AML-193 (cell line): ENCODE measurements at regions not wholly inside any gene's neighbourhood (a gene's known extent, or its start where the extent isn't known, plus 50 kb on each side); places are given as distances from the start of the nearest gene placed in this dataset.
"Not testable (repeated sequence)": the region's sequence is repeated elsewhere in the genome, so short reads cannot be mapped to it uniquely, and the experiment has no call there.

Experiments used
- DNase-seq, 2 experiments: peaks; one replicate each; lab custom pipeline; 2025; lab: John Stamatoyannopoulos, UW

GRCh38 chr4:55028196-55028595, 97.2 kb downstream of the KDR start:
- DNase-seq = no peak

GRCh38 chr4:55027596-55027995, 97.8 kb downstream of the KDR start:
- DNase-seq = no peak

DNA sequence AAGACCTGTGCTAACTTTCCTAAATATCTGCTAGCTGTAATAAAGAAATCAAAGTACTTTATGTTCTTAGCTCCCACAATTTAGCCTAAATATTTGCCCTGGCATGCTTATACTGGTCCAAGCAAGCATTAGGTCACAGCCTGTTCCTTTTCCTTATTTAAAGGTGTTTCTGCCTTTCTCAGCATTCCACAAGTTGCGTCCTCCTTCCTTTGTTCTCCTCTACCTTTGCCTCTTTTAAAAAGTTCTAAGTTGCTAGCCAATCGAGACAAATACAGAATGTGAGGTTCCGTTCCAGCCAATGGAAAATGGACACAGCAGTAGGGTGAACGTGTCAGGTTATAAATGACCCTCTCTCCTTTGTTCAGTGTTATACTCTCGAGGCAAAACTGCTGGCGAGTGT, 99.9 kb downstream of the KDR start:
- DNase-seq = not testable (repeated sequence)

DNA sequence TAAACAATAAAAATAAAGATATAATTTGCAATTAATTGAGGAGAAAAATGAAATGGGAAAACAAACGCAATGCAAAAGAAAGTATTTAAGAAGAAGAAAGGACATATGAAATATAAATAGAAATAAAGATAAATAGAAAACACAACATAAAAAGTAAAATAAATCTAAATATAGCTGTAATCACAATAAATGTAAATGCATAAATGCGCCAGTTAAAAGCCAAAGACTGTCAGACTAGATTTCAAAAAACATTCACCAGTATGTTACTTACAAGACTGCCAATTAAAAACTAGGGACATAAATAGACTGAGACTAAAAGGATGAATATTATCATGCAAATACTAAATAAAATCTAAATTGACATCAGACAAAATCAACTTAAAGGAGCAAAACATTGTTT, 102.4 kb downstream of the KDR start:
- no peak for DNase-seq

GRCh38 chr4:55021214-55021613, 104.2 kb downstream of the KDR start:
- DNase-seq = no peak

DNA sequence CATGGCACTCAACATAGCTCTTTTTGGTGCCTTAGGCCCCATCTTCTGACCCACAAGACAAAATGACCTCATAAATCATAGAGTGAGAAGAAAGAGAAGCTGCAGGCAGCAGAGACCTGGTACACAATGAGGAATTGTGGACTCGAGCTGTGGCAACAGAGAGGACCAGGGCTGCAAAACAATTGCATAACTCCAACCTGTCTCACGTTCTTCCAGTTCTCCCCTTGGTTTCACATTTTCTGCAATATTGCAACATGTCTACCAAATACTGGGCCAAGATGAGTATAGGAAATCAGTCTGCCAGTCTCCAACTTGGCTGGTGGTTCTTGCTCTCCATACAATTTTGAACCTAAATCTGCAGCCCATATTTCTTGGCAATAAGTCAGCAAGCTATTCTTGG, 105.3 kb downstream of the KDR start:
- no peak for DNase-seq

DNA sequence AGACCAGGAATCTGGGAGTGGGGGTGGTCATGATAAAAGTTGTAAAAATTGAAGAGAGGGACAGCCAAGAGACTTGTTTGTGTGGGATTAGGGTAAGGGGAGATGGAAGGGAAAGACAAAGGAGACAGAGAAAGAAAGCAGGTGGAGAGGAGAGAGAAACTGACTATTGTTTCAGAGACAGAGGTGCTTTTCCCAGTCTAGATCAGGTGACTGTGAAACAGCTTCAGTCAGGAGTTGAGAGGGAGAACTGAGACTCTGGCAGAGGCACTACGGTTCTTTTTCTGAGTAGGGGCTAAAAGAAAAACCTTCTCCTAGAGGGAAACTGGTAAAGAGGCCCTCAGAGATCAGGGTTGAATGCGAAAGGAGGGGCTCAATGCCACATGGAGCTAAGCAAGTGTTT, 106.4 kb downstream of the KDR start:
- DNase-seq = no peak

DNA sequence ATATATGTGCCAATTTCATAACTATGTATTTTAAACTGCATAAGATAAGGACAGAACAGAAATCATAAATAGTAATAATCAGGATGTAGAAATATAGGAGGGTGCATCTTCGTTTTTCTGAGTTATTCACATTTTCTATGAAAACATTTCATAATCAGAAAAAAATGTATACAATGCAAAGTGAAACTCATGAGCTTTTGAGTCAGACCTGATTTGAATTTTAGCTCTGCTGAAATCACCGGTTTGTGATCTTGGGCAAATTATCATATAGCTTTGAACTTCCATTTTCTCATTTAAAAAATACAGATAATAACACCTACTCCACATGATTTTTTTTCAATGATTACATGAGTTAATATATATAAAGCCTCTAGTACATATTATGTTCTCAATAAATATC, 106.9 kb downstream of the KDR start:
- DNase-seq = no peak

GRCh38 chr4:55017406-55017805, 108.0 kb downstream of the KDR start:
- no peak for DNase-seq

DNA sequence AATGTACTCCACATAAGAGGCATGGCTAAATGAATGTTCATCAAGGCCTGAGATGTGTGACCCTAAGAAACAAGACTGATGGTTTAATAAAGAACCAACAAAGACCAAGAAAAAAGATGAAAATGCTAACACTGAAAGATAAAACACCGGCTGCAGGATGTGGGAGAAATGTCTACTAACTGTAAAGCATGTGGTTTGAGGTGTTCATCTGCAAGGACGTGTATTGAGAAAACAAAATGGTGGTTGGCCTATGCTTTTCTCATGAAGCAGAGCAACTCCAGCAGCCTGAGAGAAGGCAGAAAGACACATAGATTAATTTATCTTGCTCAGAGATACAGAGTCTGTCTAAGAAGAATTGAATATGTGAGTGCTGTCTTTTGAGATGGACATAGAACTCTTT, 109.3 kb downstream of the KDR start:
- DNase-seq = no peak

DNA sequence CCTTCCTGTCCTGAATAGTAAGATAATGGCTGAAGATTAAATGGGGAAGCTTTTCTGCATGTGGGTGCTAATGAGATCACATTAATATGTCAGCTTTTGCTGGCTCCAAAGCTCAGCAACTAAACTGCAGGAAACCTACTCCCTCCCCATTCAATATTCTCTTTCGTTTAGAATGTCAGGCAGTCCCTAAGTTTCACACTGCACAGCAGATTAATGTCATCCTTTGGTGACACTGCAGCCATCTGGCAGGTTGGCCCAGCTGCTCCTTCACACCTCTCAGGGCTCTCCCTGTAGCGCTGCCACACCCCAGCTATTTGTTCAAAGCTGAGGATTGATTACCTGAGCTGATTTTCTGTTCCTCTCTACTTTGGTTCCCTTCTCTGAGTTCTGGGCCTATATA, 110.5 kb downstream of the KDR start:
- DNase-seq = no peak

GRCh38 chr4:55013431-55013955, 111.9 kb downstream of the KDR start:
- DNase-seq = no peak

- no peak for DNase-seq
These were observed 112.8 kb downstream of the KDR start for GRCh38 chr4:55012363-55013230.

GRCh38 chr4:55011761-55012160, 113.6 kb downstream of the KDR start:
- DNase-seq = no peak

DNA sequence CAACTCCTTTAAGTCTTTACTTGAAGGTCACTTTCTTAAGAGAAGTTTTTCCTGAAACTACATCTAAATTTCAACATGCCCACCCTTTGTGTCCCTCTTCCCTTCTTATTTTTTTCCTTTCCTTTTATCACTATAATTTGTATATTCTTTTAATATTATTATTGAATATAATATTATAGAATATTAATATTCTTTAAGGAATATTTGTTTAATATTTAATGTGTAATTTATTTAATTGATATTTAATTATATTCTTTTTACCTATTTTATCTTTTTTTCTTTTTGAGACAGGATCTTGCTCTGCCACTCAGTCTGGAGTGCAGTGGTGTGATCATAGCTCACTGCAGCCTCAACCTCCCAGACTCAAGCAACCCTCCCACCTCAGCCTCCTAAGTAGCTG, 114.8 kb downstream of the KDR start:
- no peak for DNase-seq

DNA sequence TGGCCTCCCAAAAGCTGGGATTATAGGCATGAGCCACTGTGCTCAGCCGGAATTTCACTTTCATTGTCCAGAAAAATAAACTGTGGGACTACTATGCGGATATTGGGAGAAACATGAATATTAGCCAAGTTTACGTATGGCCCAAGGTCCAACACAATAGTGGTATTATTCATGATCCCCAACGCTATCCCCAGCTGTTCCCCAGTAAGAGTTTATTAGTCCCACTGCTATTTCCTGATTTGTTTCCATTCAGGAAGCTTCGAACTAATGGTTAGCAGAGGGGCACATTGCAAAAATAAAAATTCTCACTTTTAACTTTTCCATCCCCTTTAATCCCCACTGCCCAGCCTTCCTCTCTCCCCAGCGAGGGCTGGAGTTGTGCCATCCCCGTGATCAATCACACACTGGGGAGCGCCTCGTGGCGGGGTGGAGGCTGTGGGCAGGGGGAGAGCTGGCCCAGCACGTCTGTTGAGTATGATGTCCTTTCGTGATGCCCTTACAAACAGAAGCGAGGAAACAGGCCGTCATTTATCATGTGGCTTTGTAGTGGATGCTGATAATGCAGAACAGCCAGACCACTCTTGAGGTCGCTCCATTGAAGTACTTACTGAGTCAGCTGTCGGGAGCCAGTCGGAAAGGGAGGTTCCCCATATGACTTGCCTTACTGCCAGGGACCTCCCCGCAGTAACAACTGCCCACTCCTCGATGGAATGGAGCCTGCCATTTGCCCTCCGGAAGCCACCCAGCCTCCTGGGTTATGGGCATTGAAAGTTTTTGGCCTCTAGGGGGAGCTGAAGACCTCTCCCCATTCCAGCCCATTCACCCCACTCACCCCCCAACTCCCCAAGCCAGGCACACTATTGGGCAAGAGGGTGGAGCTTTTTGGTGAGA, 117.0 kb downstream of the KDR start:
- DNase-seq = no peak

GRCh38 chr4:55005910-55006309, 119.5 kb downstream of the KDR start:
- no peak for DNase-seq

DNA sequence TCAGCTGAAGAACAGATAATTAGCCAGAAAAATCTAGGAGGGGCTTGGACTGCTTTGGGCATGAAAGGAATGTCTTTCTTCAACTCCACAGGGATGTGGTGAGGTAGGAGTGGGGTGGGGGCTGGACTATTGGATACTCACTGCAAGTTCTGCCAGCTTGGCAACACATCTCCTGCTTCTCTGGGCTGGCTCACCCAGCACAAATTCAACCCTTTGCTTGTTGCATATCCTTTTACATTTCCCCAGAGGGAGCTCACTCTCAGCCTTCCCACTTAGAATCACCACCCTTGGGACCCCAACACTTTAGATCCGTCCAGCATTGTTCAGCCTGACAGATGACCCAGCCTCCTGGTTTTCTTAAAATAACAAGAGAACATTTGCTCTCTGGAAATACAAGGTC, 120.6 kb downstream of the KDR start:
- no peak for DNase-seq

DNA sequence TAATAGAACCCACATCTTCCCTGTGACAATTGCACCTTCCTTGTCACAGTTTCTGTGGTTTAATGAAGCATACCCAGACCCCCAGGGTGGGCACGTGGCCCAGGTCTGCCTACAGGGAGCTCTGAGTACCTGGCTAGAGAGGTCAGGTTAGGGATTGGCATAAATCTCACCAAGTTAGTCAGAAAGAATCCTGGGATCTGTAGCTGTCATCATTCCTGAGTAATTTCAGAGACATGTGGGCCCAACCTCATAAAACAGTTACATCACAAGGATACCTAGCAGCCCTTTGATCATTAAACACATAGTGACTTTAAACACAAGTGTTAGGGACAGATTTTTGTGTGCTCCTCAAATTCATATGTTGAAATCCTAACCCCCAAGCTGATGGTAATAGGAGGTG, 123.0 kb downstream of the KDR start:
- no peak for DNase-seq

GRCh38 chr4:55001538-55001937, 123.9 kb downstream of the KDR start:
- no peak for DNase-seq

DNA sequence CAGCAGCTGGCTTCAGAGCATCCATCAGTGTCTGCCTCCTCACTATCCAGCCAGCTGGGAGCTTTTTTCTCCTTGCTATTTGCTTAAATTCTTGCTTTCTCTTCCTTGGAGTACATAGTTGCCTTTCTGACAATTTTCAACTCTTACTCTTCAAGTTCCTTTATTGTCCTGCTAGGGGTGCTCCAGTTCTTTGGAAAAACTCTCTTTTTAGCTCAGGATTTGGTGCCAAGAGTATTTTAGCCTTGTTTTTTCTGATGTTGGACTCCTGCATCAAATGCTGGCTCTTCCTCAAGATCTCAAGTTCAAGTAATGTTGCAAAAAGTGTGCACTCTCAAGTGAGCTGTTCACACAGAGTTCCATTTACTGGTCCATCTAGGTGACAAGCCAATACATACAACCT, 126.4 kb downstream of the KDR start:
- DNase-seq = no peak

DNA sequence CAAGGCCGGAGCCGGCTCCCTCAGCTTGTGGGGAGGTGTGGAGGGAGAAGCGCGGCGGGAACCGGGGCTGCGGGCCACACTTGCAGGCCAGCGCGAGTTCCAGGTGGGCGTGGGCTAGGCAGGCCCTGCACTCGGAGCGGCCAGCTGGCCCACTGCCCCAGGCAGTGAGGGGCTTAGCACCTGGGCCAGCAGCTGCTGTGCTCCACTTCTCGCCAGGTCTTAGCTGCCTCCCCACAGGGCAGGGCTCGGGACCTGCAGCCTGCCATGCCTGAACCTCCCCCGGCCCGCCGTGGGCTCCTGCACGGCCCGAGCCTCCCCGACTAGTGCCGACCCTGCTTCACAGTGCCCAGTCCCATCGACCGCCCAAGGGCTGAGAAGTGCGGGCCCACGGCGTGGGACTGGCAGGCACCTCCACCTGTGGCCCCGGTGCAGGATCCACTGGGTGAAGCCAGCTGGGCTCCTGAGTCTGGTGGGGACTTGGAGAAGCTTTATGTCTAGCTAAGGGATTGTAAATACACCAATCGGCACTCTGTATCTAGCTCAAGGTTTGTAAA, 131.8 kb downstream of the KDR start:
- not testable (repeated sequence) for DNase-seq

DNA sequence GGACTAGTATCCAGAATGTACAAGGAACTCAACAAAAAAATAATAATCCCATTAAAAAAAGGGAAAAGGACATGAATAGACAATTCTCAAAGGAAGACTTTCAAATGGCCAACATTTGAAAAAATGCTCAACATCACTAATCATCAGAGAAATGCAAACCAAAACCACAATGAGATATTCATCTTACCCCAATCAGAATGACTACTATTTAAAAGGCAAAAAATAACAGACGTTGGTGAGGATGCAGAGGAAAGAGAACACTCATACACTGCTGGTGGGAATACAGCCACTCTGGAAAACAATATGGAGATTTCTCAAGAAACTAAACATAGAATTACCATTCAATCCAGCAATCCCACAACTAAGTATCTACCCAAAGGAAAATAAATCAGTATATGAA, 133.1 kb downstream of the KDR start:
- DNase-seq = no peak
